Endothelial cell of umbilical vein (primary cell): ENCODE measurements at regions not wholly inside any gene's neighbourhood (a gene's known extent, or its start where the extent isn't known, plus 50 kb on each side); places are given as distances from the start of the nearest gene placed in this dataset.

Experiments
- CTCF ChIP-seq, 2 donors: IDR thresholded peaks; 1 replicate in 1 of 2; 2 replicates in 1 of 2; pipeline ENCODE4 v1.5.1; 2011; ENCODE audit warnings: low read length in 2 of 2, mild to moderate bottlenecking in 2 of 2, moderate library complexity in 2 of 2, control low read depth in 1 of 2, inconsistent platforms in 1 of 2, low read depth in 1 of 2; ENCODE audit not compliant: insufficient read depth in 1 of 2; ENCODE audit errors: extremely low read depth in 1 of 2
- POLR2A ChIP-seq: IDR thresholded peaks from 2 replicates; pipeline ENCODE4 v1.6.1; 2012; ENCODE audit warnings: low read depth, mild to moderate bottlenecking, control low read depth, low read length

DNA sequence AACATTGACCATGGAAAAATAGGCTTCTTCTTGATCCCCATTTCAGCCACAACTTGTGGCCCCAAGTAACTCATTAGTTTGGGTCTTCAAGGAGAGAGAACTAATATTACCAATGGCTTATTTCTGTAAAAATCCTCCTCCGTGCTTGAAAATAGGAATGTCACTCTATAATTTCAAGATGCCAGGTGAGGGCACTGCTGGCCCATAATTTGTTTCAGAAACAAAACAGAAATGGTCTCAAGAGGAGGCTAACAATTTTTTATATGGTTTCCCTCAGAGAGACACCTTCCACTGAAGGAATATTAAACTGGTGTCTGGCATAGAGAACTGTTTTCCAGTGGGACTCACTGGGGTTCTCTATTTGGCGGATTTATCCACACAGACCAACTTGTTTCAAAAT lies 437.0 kb upstream of the TRPC7 start:
- TF ChIP-seq CTCF (IDR thresholded peaks at IDR 0.05; ENCODE audit: extremely low read depth in 1 of 2, insufficient read depth in 1 of 2, low read depth in 1 of 2, low read length in 2 of 2) (no peak), POLR2A (no peak)
